ENCODE measurements at regions not wholly inside any gene's neighbourhood (a gene's known extent, or its start where the extent isn't known, plus 50 kb on each side); places are given as distances from the start of the nearest gene placed in this dataset.
A peak's percentile ranks its signal among the peaks of the same experiment; 100 is the strongest.

GRCh38 chr22:49372111-49372529 is 455.6 kb downstream of the BRD1 start:
- Histone ChIP-seq H3K9me3 (no peaks in the 10 kb centered on the region), H3K4me1 (no peaks in the 10 kb centered on the region), H3K4me3 (no peak overlapping the region), H3K36me3 (replicated peaks) (no peaks in the 10 kb centered on the region), H3K27me3 (ENCODE audit: low read depth) (peaks cover 27% of the 10 kb centered on the region)
- no peak for DNase-seq (ENCODE audit: low spot score in 2 of 2)
- in situ Hi-C loops (cut with MboI; ENCODE audit: low sequenced_read_pairs), result no loop called here

GRCh38 chr22:49371325-49372110 is 456.2 kb downstream of the BRD1 start:
- no peak for DNase-seq (ENCODE audit: low spot score in 2 of 2)
- H3K27me3 ChIP-seq (ENCODE audit: low read depth), result peaks cover 24% of the 10 kb centered on the region
- in situ Hi-C loops (cut with MboI; ENCODE audit: low sequenced_read_pairs), result no loop called here
- no peaks in the 10 kb centered on the region for H3K36me3 ChIP-seq (replicated peaks)
- no peaks in the 10 kb centered on the region for H3K4me1 ChIP-seq
- no peak overlapping the region for H3K4me3 ChIP-seq
- no peaks in the 10 kb centered on the region for H3K9me3 ChIP-seq

- Histone ChIP-seq H3K36me3 (replicated peaks) (no peaks in the 10 kb centered on the region), H3K9me3 (no peaks in the 10 kb centered on the region), H3K4me3 (no peak overlapping the region), H3K27me3 (ENCODE audit: low read depth) (peaks cover 20% of the 10 kb centered on the region), H3K4me1 (no peaks in the 10 kb centered on the region)
- in situ Hi-C loops (cut with MboI; ENCODE audit: low sequenced_read_pairs), result no loop called here
- DNase-seq (ENCODE audit: low spot score in 2 of 2), result no peak
These were observed 456.9 kb downstream of the BRD1 start for GRCh38 chr22:49370627-49371301.

- H3K27me3 ChIP-seq (ENCODE audit: low read depth), result peaks cover 16% of the 10 kb centered on the region
- no peaks in the 10 kb centered on the region for H3K4me1 ChIP-seq
- DNase-seq (ENCODE audit: low spot score in 2 of 2), result no peak
- no peak overlapping the region for H3K4me3 ChIP-seq
- H3K9me3 ChIP-seq, result no peaks in the 10 kb centered on the region
- no peaks in the 10 kb centered on the region for H3K36me3 ChIP-seq (replicated peaks)
- in situ Hi-C loops (cut with MboI; ENCODE audit: low sequenced_read_pairs), result no loop called here
These were observed 457.7 kb downstream of the BRD1 start for GRCh38 chr22:49369726-49370626.

- DNase-seq (ENCODE audit: low spot score in 2 of 2), result peak in 1 of 2 experiments; percentile 53
- Histone ChIP-seq H3K4me1 (no peaks in the 10 kb centered on the region), H3K4me3 (no peak overlapping the region), H3K9me3 (no peaks in the 10 kb centered on the region), H3K36me3 (replicated peaks) (no peaks in the 10 kb centered on the region), H3K27me3 (ENCODE audit: low read depth) (peaks cover 14% of the 10 kb centered on the region)
- in situ Hi-C loops (cut with MboI; ENCODE audit: low sequenced_read_pairs), result no loop called here
These were observed 458.5 kb downstream of the BRD1 start for GRCh38 chr22:49368976-49369725.

- in situ Hi-C loops (cut with MboI; ENCODE audit: low sequenced_read_pairs), result no loop called here
- Histone ChIP-seq H3K9me3 (no peaks in the 10 kb centered on the region), H3K27me3 (ENCODE audit: low read depth) (peaks cover 12% of the 10 kb centered on the region), H3K4me3 (no peak overlapping the region), H3K4me1 (no peaks in the 10 kb centered on the region), H3K36me3 (replicated peaks) (no peaks in the 10 kb centered on the region)
- DNase-seq (ENCODE audit: low spot score in 2 of 2), result no peak
These were observed 459.3 kb downstream of the BRD1 start for GRCh38 chr22:49368221-49368975.

GRCh38 chr22:49367041-49367697 is 460.5 kb downstream of the BRD1 start:
- Histone ChIP-seq H3K36me3 (replicated peaks) (no peaks in the 10 kb centered on the region), H3K9me3 (no peaks in the 10 kb centered on the region), H3K27me3 (ENCODE audit: low read depth) (peaks cover 13% of the 10 kb centered on the region), H3K4me3 (no peak overlapping the region), H3K4me1 (no peaks in the 10 kb centered on the region)
- DNase-seq (ENCODE audit: low spot score in 2 of 2), result no peak
- in situ Hi-C loops (cut with MboI; ENCODE audit: low sequenced_read_pairs), result no loop called here

GRCh38 chr22:49366437-49366836 is 461.2 kb downstream of the BRD1 start:
- Histone ChIP-seq H3K4me1 (no peaks in the 10 kb centered on the region), H3K27me3 (ENCODE audit: low read depth) (peaks cover 16% of the 10 kb centered on the region), H3K36me3 (replicated peaks) (no peaks in the 10 kb centered on the region), H3K9me3 (no peaks in the 10 kb centered on the region), H3K4me3 (no peak overlapping the region)
- DNase-seq (ENCODE audit: low spot score in 2 of 2), result no peak
- in situ Hi-C loops (cut with MboI; ENCODE audit: low sequenced_read_pairs), result no loop called here

- Histone ChIP-seq H3K27me3 (ENCODE audit: low read depth) (peaks cover 19% of the 10 kb centered on the region), H3K4me3 (no peak overlapping the region), H3K9me3 (no peaks in the 10 kb centered on the region), H3K36me3 (replicated peaks) (no peaks in the 10 kb centered on the region), H3K4me1 (no peaks in the 10 kb centered on the region)
- DNase-seq (ENCODE audit: low spot score in 2 of 2), result no peak
- in situ Hi-C loops (cut with MboI; ENCODE audit: low sequenced_read_pairs), result no loop called here
These were observed 461.8 kb downstream of the BRD1 start for GRCh38 chr22:49365910-49366309.

GRCh38 chr22:49365191-49365837 is 462.4 kb downstream of the BRD1 start:
- Histone ChIP-seq H3K4me3 (no peak overlapping the region), H3K4me1 (no peaks in the 10 kb centered on the region), H3K27me3 (ENCODE audit: low read depth) (peaks cover 21% of the 10 kb centered on the region), H3K9me3 (no peaks in the 10 kb centered on the region), H3K36me3 (replicated peaks) (no peaks in the 10 kb centered on the region)
- in situ Hi-C loops (cut with MboI; ENCODE audit: low sequenced_read_pairs), result no loop called here
- no peak for DNase-seq (ENCODE audit: low spot score in 2 of 2)

GRCh38 chr22:49364398-49364797 is 463.3 kb downstream of the BRD1 start:
- in situ Hi-C loops (cut with MboI; ENCODE audit: low sequenced_read_pairs), result no loop called here
- no peak for DNase-seq (ENCODE audit: low spot score in 2 of 2)
- H3K36me3 ChIP-seq (replicated peaks), result no peaks in the 10 kb centered on the region
- peaks cover 21% of the 10 kb centered on the region for H3K27me3 ChIP-seq (ENCODE audit: low read depth)
- no peaks in the 10 kb centered on the region for H3K9me3 ChIP-seq
- H3K4me1 ChIP-seq, result no peaks in the 10 kb centered on the region
- H3K4me3 ChIP-seq, result no peak overlapping the region
